Lung (tissue), 11 donors: ENCODE measurements at regions not wholly inside any gene's neighbourhood (a gene's known extent, or its start where the extent isn't known, plus 50 kb on each side); places are given as distances from the start of the nearest gene placed in this dataset.

Experiments used
- ATAC-seq: fragments of 200-7000 bp; cut with Tn5 transposase; one replicate; pipeline ENCODE4 v1.9.1; 2020; ENCODE audit warnings: moderate number of reproducible peaks; ENCODE audit not compliant: insufficient read depth, low FRiP score
- DNase-seq, 3 donors: peaks; one replicate each; pipeline ENCODE4 v3.0.0-alpha.2; 2013 to 2017
- H3K27ac ChIP-seq, 2 donors: one replicate each; pipeline ENCODE4 v1.5.1; 2013; ENCODE audit warnings: mild to moderate bottlenecking in 2 of 2, moderate library complexity in 2 of 2, control low read depth in 1 of 2, inconsistent platforms in 1 of 2, low read depth in 1 of 2, low read length in 1 of 2
- H3K27me3 ChIP-seq, 3 donors: one replicate each; pipeline ENCODE4 v1.5.1; 2013; ENCODE audit warnings: low read length in 2 of 3; ENCODE audit not compliant: control insufficient read depth in 3 of 3, insufficient read depth in 3 of 3
- H3K36me3 ChIP-seq, 4 donors: one replicate each; pipeline ENCODE4 v1.5.1; 2013; ENCODE audit warnings: low read length in 4 of 4, mild to moderate bottlenecking in 1 of 4, moderate library complexity in 1 of 4; ENCODE audit not compliant: control insufficient read depth in 4 of 4, insufficient read depth in 4 of 4
- H3K4me1 ChIP-seq, 5 donors: one replicate each; pipeline ENCODE4 v1.5.1; 2013; ENCODE audit warnings: low read length in 5 of 5, mild to moderate bottlenecking in 2 of 5, moderate library complexity in 1 of 5; ENCODE audit not compliant: control insufficient read depth in 5 of 5, insufficient read depth in 5 of 5
- H3K4me3 ChIP-seq: one replicate; pipeline ENCODE4 v1.5.1; 2013; ENCODE audit warnings: mild to moderate bottlenecking, control low read depth, moderate library complexity
- H3K9ac ChIP-seq, 2 donors: one replicate each; pipeline ENCODE4 v1.5.1; 2013; ENCODE audit warnings: low read length in 2 of 2, control low read depth in 1 of 2; ENCODE audit not compliant: insufficient read depth in 1 of 2
- H3K9me3 ChIP-seq, 4 donors: one replicate each; pipeline ENCODE4 v1.5.1; 2013; ENCODE audit warnings: low read length in 3 of 4, mild to moderate bottlenecking in 1 of 4, moderate library complexity in 1 of 4; ENCODE audit not compliant: control insufficient read depth in 4 of 4, insufficient read depth in 3 of 4
- CTCF ChIP-seq: IDR thresholded peaks from 2 replicates; pipeline ENCODE4 v1.5.1; 2012; ENCODE audit warnings: mild to moderate bottlenecking; ENCODE audit errors: control extremely low read depth, extremely low read depth
- WGBS, 2 donors: extraction: QIAGEN DNeasy Blood & Tissue Kit; methylation state at CpG; one replicate each; pipeline ENCODE4 v1.1.7; 2013; 5-methylcytosine and 5-hydroxymethylcytosine counted together
- donor health status: control.
- donor health status: control.
- donor health status: Bipolar disorder and iron deficiency.
- donor health status: healthy.
- donor health status: DM: yes; HTN: yes; CAD: no.

GRCh38 chr15:35174948-35175347 is 89.9 kb upstream of the NANOGP8 start:
- H3K4me1 ChIP-seq = no peaks in the 10 kb centered on the region
- 74 to 80% methylated on average over 3 of the region's 3 CpGs for WGBS, 2 donors
- no peak overlapping the region for H3K27ac ChIP-seq
- no peak for ATAC-seq
- no peak overlapping the region for H3K4me3 ChIP-seq
- no peak overlapping the region for H3K9ac ChIP-seq
- H3K9me3 ChIP-seq = no peaks in the 10 kb centered on the region
- H3K27me3 ChIP-seq = no peaks in the 10 kb centered on the region
- no peak for DNase-seq
- TF ChIP-seq CTCF = no peak
- no peaks in the 10 kb centered on the region for H3K36me3 ChIP-seq

GRCh38 chr15:35173444-35174118 is 88.5 kb upstream of the NANOGP8 start:
- no peak overlapping the region for H3K9ac ChIP-seq
- no peak overlapping the region for H3K4me3 ChIP-seq
- ATAC-seq = no peak
- peaks cover 0 to 2% (median 0%) of the 10 kb centered on the region in 5 donors for H3K4me1 ChIP-seq
- no peaks in the 10 kb centered on the region for H3K9me3 ChIP-seq
- H3K27ac ChIP-seq = no peak overlapping the region
- 69 to 83% methylated on average over 4 of the region's 4 CpGs for WGBS, 2 donors
- no peaks in the 10 kb centered on the region for H3K27me3 ChIP-seq
- TF ChIP-seq CTCF = no peak
- no peaks in the 10 kb centered on the region for H3K36me3 ChIP-seq
- no peak for DNase-seq

- H3K9me3 ChIP-seq = no peaks in the 10 kb centered on the region
These were observed 85.1 kb upstream of the NANOGP8 start for GRCh38 chr15:35170207-35170606.

More at GRCh38 chr15:35170207-35170606, 85.1 kb upstream of the NANOGP8 start:
- H3K9ac ChIP-seq = no peak overlapping the region
- no peak overlapping the region for H3K4me3 ChIP-seq
- no peak for ATAC-seq
- H3K27ac ChIP-seq = no peak overlapping the region
- TF ChIP-seq CTCF = no peak
- H3K4me1 ChIP-seq = peaks cover 0 to 6% (median 0%) of the 10 kb centered on the region in 5 donors
- no peaks in the 10 kb centered on the region for H3K27me3 ChIP-seq
- WGBS, 2 donors = 78 to 91% methylated on average over 3 of the region's 3 CpGs
- no peak for DNase-seq
- no peaks in the 10 kb centered on the region for H3K36me3 ChIP-seq
